K562 (cell line): ENCODE measurements at regions not wholly inside any gene's neighbourhood (a gene's known extent, or its start where the extent isn't known, plus 50 kb on each side); places are given as distances from the start of the nearest gene placed in this dataset.

ENCODE experiments used
- ATAC-seq: fragments of 200-7000 bp; cut with Tn5 transposase; 3 replicates; pipeline ENCODE4 v1.9.1; 2020; ENCODE audit warnings: moderate library complexity
- BruUV-seq: library from RNA; stranded (reverse); fragments of 400-500 nt; replicated peaks from 2 replicates; lab custom pipeline; 2021; lab: Mats Ljungman, UMichigan
- CTCF ChIA-PET: fragments of 300-600 bp; formaldehyde crosslinking; extraction: SDS; loops from one replicate; lab custom pipeline; 2021; ENCODE audit warnings: low intra/inter-chr PET ratio; lab: Yijun Ruan, JAX
- POLR2A ChIA-PET: fragments of 300-600, 350-650 bp; sonication (Branson Sonifier 250); formaldehyde crosslinking; extraction: SDS; loops from one replicate; lab custom pipeline; 2021; ENCODE audit warnings: antibody characterized with exemption, inconsistent platforms; lab: Yijun Ruan, JAX
- DNase-seq, 4 experiments: peaks; one replicate each; pipeline versions ENCODE4 v3.0.0 to v3.0.0-alpha.2; 2011 to 2018; ENCODE audit warnings: low spot score in 3 of 4, mixed read lengths in 3 of 4; ENCODE audit errors: extremely low read depth in 1 of 4
- FAIRE-seq: peaks from 2 replicates; lab custom pipeline; 2011; peaks lifted over from hg19 to GRCh38; lab: Jason Lieb, UNC
- H2AFZ ChIP-seq: 2 replicates; pipeline ENCODE4 v1.6.0; 2011; ENCODE audit warnings: low read depth, low read length, control low read depth, inconsistent platforms
- H3K27ac ChIP-seq: fragments of 200-600 bp; 3 replicates; pipeline ENCODE4 v1.8.0; 2011; ENCODE audit warnings: low read depth, mild to moderate bottlenecking, control low read depth, inconsistent platforms, low read length, moderate library complexity, mixed read lengths; ENCODE audit errors: extremely low read depth
- H3K27me3 ChIP-seq, 2 experiments: fragments of 300-600 bp in 1 of 2; 2 replicates in 1 of 2; 3 replicates in 1 of 2; pipeline versions ENCODE4 v1.6.0 to v1.8.0; 2011; ENCODE audit warnings: inconsistent platforms in 2 of 2, low read length in 2 of 2, mild to moderate bottlenecking in 1 of 2, mixed read lengths in 1 of 2, moderate library complexity in 1 of 2; ENCODE audit not compliant: control insufficient read depth in 2 of 2, insufficient read depth in 2 of 2
- H3K36me3 ChIP-seq: fragments of 300-600 bp; 3 replicates; pipeline ENCODE4 v1.8.0; 2011; ENCODE audit warnings: mild to moderate bottlenecking, low read length, inconsistent platforms; ENCODE audit not compliant: control insufficient read depth, insufficient read depth
- H3K4me1 ChIP-seq, 2 experiments: fragments of 200-600 bp in 1 of 2; replicated peaks in 1 of 2; 2 replicates in 1 of 2; 3 replicates in 1 of 2; pipeline versions ENCODE4 v1.5.1 to v1.8.0; 2011; ENCODE audit warnings: inconsistent platforms in 2 of 2, low read length in 2 of 2, mild to moderate bottlenecking in 1 of 2, mixed read lengths in 1 of 2, moderate library complexity in 1 of 2; ENCODE audit not compliant: control insufficient read depth in 2 of 2, insufficient read depth in 2 of 2
- H3K4me2 ChIP-seq: 2 replicates; pipeline ENCODE4 v1.6.1; 2011; ENCODE audit warnings: low read length, control low read depth, inconsistent platforms, mixed read lengths; ENCODE audit not compliant: insufficient read depth
- H3K4me3 ChIP-seq: fragments of 200-600 bp; sonication (generic), shearing (Covaris generic); 2 replicates; pipeline ENCODE4 v1.5.1; 2016; ENCODE audit warnings: control low read depth, inconsistent platforms
- H3K79me2 ChIP-seq: fragments of 200-600 bp; 3 replicates; pipeline ENCODE4 v1.8.0; 2011; ENCODE audit warnings: low read length, inconsistent platforms; ENCODE audit not compliant: control insufficient read depth, insufficient read depth
- H3K9ac ChIP-seq, 2 experiments: 2 replicates each; pipeline versions ENCODE4 v1.6.0 to v1.6.1; 2011; ENCODE audit warnings: low read depth in 2 of 2, low read length in 2 of 2, control low read depth in 1 of 2, inconsistent platforms in 1 of 2, mild to moderate bottlenecking in 1 of 2, mixed read lengths in 1 of 2; ENCODE audit not compliant: insufficient read depth in 1 of 2
- H3K9me1 ChIP-seq: one replicate; pipeline ENCODE4 v1.6.0; 2011; ENCODE audit warnings: inconsistent platforms, mild to moderate bottlenecking, low read length, moderate library complexity; ENCODE audit not compliant: control insufficient read depth, insufficient read depth
- H3K9me3 ChIP-seq: replicated peaks from 2 replicates; pipeline ENCODE4 v1.5.1; 2011; ENCODE audit warnings: low read depth, low read length, inconsistent platforms; ENCODE audit not compliant: control insufficient read depth, insufficient read depth
- H4K20me1 ChIP-seq: replicated peaks from 2 replicates; pipeline ENCODE4 v1.6.1; 2011; ENCODE audit warnings: low read length, inconsistent platforms, mixed read lengths; ENCODE audit not compliant: control insufficient read depth, insufficient read depth
- ARNT ChIP-seq, 2 experiments: fragments of 450-650 bp; IDR thresholded peaks; 2 replicates each; pipeline ENCODE4 v1.6.1; 2016; ENCODE audit warnings: mild to moderate bottlenecking in 1 of 2
- CGGBP1 ChIP-seq: fragments of 250-450 bp; sonication (Bioruptor Pico); IDR thresholded peaks from 2 replicates; pipeline ENCODE4 v1.9.0; 2021; ENCODE audit warnings: mild to moderate bottlenecking
- CREB5 ChIP-seq: fragments of 250-450 bp; sonication (Bioruptor Pico); IDR thresholded peaks from 2 replicates; pipeline ENCODE4 v1.5.0; 2020; ENCODE audit warnings: mild to moderate bottlenecking
- EGR1 ChIP-seq: fragments of 450-650 bp; conservative IDR thresholded peaks from 2 replicates; pipeline ENCODE4 v1.6.1; 2017; ENCODE audit warnings: mild to moderate bottlenecking
- MLLT1 ChIP-seq, 2 experiments: fragments of 450-650 bp; IDR thresholded peaks; 2 replicates each; pipeline ENCODE4 v1.6.1; 2016
- NEUROD1 ChIP-seq: fragments of 150-350 bp; IDR thresholded peaks from 2 replicates; pipeline ENCODE4 v1.6.1; 2014; ENCODE audit warnings: borderline replicate concordance, low read length, low read depth; ENCODE audit not compliant: partially characterized antibody
- RBM34 ChIP-seq: fragments of 200-400 bp; formaldehyde crosslinking; IDR thresholded peaks from 2 replicates; pipeline ENCODE4 v1.6.1; 2018; ENCODE audit warnings: low read length, borderline replicate concordance; ENCODE audit not compliant: insufficient read depth
- RBM39 ChIP-seq: fragments of 200-400 bp; formaldehyde crosslinking; optimal IDR thresholded peaks from 2 replicates; pipeline ENCODE3; 2018; ENCODE audit warnings: low read depth, low read length
- RNF2 ChIP-seq: sonication (generic); IDR thresholded peaks from 2 replicates; pipeline ENCODE4 v1.6.1; 2016
- ZC3H4 ChIP-seq: sonication (generic); formaldehyde crosslinking; IDR thresholded peaks from 2 replicates; pipeline ENCODE4 v1.9.0; 2021; ENCODE audit warnings: missing genetic modification reagents, borderline replicate concordance
- WGBS: fragments of 100-300 bp; shearing (Covaris generic); methylation state at CpG from one replicate; pipeline ENCODE4 v1.1.6; 2016; ENCODE audit warnings: low coverage, mixed read lengths; ENCODE audit not compliant: insufficient coverage; ENCODE audit errors: missing lambda C conversion rate; 5-methylcytosine and 5-hydroxymethylcytosine counted together
- in situ Hi-C: fragments of 300-500 bp; cut with MboI; formaldehyde crosslinking; loops from 4 replicates; pipeline ENCODE4 v1.15.0; 2018; ENCODE audit warnings: inconsistent platforms, mixed read lengths
- intact Hi-C: fragments of 100-400 bp; cut with micrococcal nuclease; formaldehyde crosslinking; loops from 2 replicates; pipeline ENCODE4 v1.14.2; 2022

GRCh38 chr11:115806056-115806455 is 301.8 kb upstream of the CADM1 start:
- Histone ChIP-seq H2AFZ (no peak overlapping the region), H3K4me2 (no peak overlapping the region), H3K27me3 (no peaks in the 10 kb centered on the region), H4K20me1 (no peaks in the 10 kb centered on the region), H3K79me2 (no peaks in the 10 kb centered on the region), H3K27ac (no peak overlapping the region), H3K36me3 (no peaks in the 10 kb centered on the region), H3K4me1 (no peaks in the 10 kb centered on the region), H3K9me1 (no peaks in the 10 kb centered on the region), H3K9ac (no peak overlapping the region), H3K4me3 (no peak overlapping the region), H3K9me3 (no peaks in the 10 kb centered on the region)
- FAIRE-seq: no peak
- in situ Hi-C loops (no loop called here), intact Hi-C loops (no loop called here)
- POLR2A ChIA-PET: interaction anchor here (0.6 kb wide), 1 partner anchor 19 kb away, joined by 3 read pairs; no protein-coding TSS in a partner anchor
- WGBS: 0% methylated on average over 2 of the region's 2 CpGs
- CTCF ChIA-PET: no interaction called here
- ATAC-seq: no peak
- DNase-seq: no peak
- BruUV-seq: no TSS peak
- TF ChIP-seq RNF2 (no peak), CREB5 (CRISPR knock-in tag) (no peak), EGR1 (no peak), ARNT (IDR thresholded peaks at IDR 0.05) (no peak), ZC3H4 (no peak), CGGBP1 (CRISPR knock-in tag) (no peak), MLLT1 (IDR thresholded peaks at IDR 0.05) (no peak), NEUROD1 (no peak), RBM34 (no peak), RBM39 (no peak)
